Fibroblast of lung (primary cell): ENCODE measurements at regions not wholly inside any gene's neighbourhood (a gene's known extent, or its start where the extent isn't known, plus 50 kb on each side); places are given as distances from the start of the nearest gene placed in this dataset.

Source experiments
- DNase-seq, 2 donors: peaks; one replicate each; pipeline versions ENCODE4 v3.0.0 to v3.0.0-alpha.2; 2010; ENCODE audit warnings: low read depth in 2 of 2
- H2AFZ ChIP-seq: 2 replicates; pipeline ENCODE4 v1.5.1; 2012; ENCODE audit warnings: low read length, control low read depth, inconsistent platforms
- H3K27ac ChIP-seq: 2 replicates; pipeline ENCODE4 v1.5.1; 2011; ENCODE audit warnings: low read length, control low read depth; ENCODE audit not compliant: insufficient read depth
- H3K27me3 ChIP-seq: 2 replicates; pipeline ENCODE4 v1.5.1; 2011; ENCODE audit warnings: mild to moderate bottlenecking, low read length; ENCODE audit not compliant: control insufficient read depth, insufficient read depth
- H3K36me3 ChIP-seq: 2 replicates; pipeline ENCODE4 v1.5.1; 2011; ENCODE audit warnings: low read length; ENCODE audit not compliant: control insufficient read depth, insufficient read depth
- H3K4me1 ChIP-seq: 2 replicates; pipeline ENCODE4 v1.5.1; 2011; ENCODE audit warnings: low read length; ENCODE audit not compliant: control insufficient read depth, insufficient read depth; ENCODE audit errors: extremely low read depth
- H3K4me2 ChIP-seq: 2 replicates; pipeline ENCODE4 v1.5.1; 2011; ENCODE audit warnings: low read length, control low read depth; ENCODE audit not compliant: insufficient read depth; ENCODE audit errors: extremely low read depth
- H3K4me3 ChIP-seq, 4 experiments: fragments of 200-600 bp in 1 of 4; sonication (generic) in 1 of 4; replicated peaks in 1 of 4; 2 replicates each; pipeline ENCODE4 v1.5.1; 2011 to 2016; ENCODE audit warnings: low read length in 4 of 4, low read depth in 3 of 4, mild to moderate bottlenecking in 3 of 4, control low read depth in 2 of 4, inconsistent platforms in 1 of 4, mixed read lengths in 1 of 4; ENCODE audit not compliant: insufficient read depth in 1 of 4; ENCODE audit errors: control extremely low read depth in 1 of 4
- H3K79me2 ChIP-seq: 2 replicates; pipeline ENCODE4 v1.5.1; 2012; ENCODE audit warnings: mild to moderate bottlenecking, low read length, inconsistent platforms; ENCODE audit not compliant: control insufficient read depth, insufficient read depth
- H3K9ac ChIP-seq: 2 replicates; pipeline ENCODE4 v1.5.1; 2011; ENCODE audit warnings: mild to moderate bottlenecking, low read length, control low read depth; ENCODE audit not compliant: insufficient read depth
- H3K9me3 ChIP-seq: 2 replicates; pipeline ENCODE4 v1.5.1; 2012; ENCODE audit warnings: low read depth, low read length; ENCODE audit not compliant: control insufficient read depth, insufficient read depth
- H4K20me1 ChIP-seq: 2 replicates; pipeline ENCODE4 v1.5.1; 2011; ENCODE audit warnings: low read length; ENCODE audit not compliant: control insufficient read depth, insufficient read depth; ENCODE audit errors: extremely low read depth
- CTCF ChIP-seq, 2 donors: IDR thresholded peaks in 1 of 2; conservative IDR thresholded peaks in 1 of 2; 1 replicate in 1 of 2; 2 replicates in 1 of 2; pipeline ENCODE4 v1.5.1; 2011 to 2012; ENCODE audit warnings: low read length in 2 of 2, control low read depth in 1 of 2, inconsistent platforms in 1 of 2, low read depth in 1 of 2, mild to moderate bottlenecking in 1 of 2
- EZH2 ChIP-seq: IDR thresholded peaks from 2 replicates; pipeline ENCODE4 v1.5.1; 2012; ENCODE audit warnings: low read length, control low read depth, mild to moderate bottlenecking; ENCODE audit errors: missing control alignments

- TF ChIP-seq EZH2 (no peak), CTCF (conservative IDR thresholded peaks at IDR 0.05 in 1 of 2, IDR thresholded peaks at IDR 0.05 in 1 of 2; ENCODE audit: low read depth in 1 of 2, low read length in 2 of 2) (no peak)
- Histone ChIP-seq H3K4me2 (no peak overlapping the region), H3K27me3 (no peaks in the 10 kb centered on the region), H2AFZ (no peak overlapping the region), H3K4me3 (no peak overlapping the region), H4K20me1 (no peaks in the 10 kb centered on the region), H3K9ac (no peak overlapping the region), H3K79me2 (no peaks in the 10 kb centered on the region), H3K27ac (no peak overlapping the region), H3K4me1 (no peaks in the 10 kb centered on the region), H3K36me3 (no peaks in the 10 kb centered on the region), H3K9me3 (no peaks in the 10 kb centered on the region)
- no peak for DNase-seq
Observed at GRCh38 chr10:114732931-114733330, 74.9 kb upstream of the ABLIM1 start.

- DNase-seq = no peak
- Histone ChIP-seq H3K9me3 (no peaks in the 10 kb centered on the region), H3K4me2 (no peak overlapping the region), H3K4me3 (no peak overlapping the region), H3K27me3 (no peaks in the 10 kb centered on the region), H3K9ac (no peak overlapping the region), H3K27ac (no peak overlapping the region), H2AFZ (no peak overlapping the region), H3K4me1 (no peaks in the 10 kb centered on the region), H3K36me3 (no peaks in the 10 kb centered on the region), H3K79me2 (no peaks in the 10 kb centered on the region), H4K20me1 (no peaks in the 10 kb centered on the region)
- TF ChIP-seq CTCF (conservative IDR thresholded peaks at IDR 0.05 in 1 of 2, IDR thresholded peaks at IDR 0.05 in 1 of 2; ENCODE audit: low read depth in 1 of 2, low read length in 2 of 2) (no peak), EZH2 (no peak)
Observed at GRCh38 chr10:114735946-114736345, 77.9 kb upstream of the ABLIM1 start.

GRCh38 chr10:114743521-114744231 is 77.9 kb upstream of the FHIP2A start:
- Histone ChIP-seq H3K36me3 (no peaks in the 10 kb centered on the region), H3K4me1 (no peaks in the 10 kb centered on the region), H3K4me2 (no peak overlapping the region)

More at GRCh38 chr10:114743521-114744231, 77.9 kb upstream of the FHIP2A start:
- H3K9ac ChIP-seq = no peak overlapping the region
- TF ChIP-seq EZH2 (no peak), CTCF (conservative IDR thresholded peaks at IDR 0.05 in 1 of 2, IDR thresholded peaks at IDR 0.05 in 1 of 2; ENCODE audit: low read depth in 1 of 2, low read length in 2 of 2) (no peak)
- no peaks in the 10 kb centered on the region for H3K9me3 ChIP-seq
- H4K20me1 ChIP-seq = no peaks in the 10 kb centered on the region
- no peak overlapping the region for H2AFZ ChIP-seq
- no peaks in the 10 kb centered on the region for H3K27me3 ChIP-seq
- H3K4me3 ChIP-seq = no peak overlapping the region
- no peak overlapping the region for H3K27ac ChIP-seq
- no peaks in the 10 kb centered on the region for H3K79me2 ChIP-seq
- DNase-seq = no peak
